Stimulated activated CD4-positive, alpha-beta T cell treated with anti-CD3 and anti-CD28 coated beads, Interleukin-4, amount 100 ng/mL, for 24 hours (primary cell): ENCODE measurements at regions not wholly inside any gene's neighbourhood (a gene's known extent, or its start where the extent isn't known, plus 50 kb on each side); places are given as distances from the start of the nearest gene placed in this dataset.

Source experiments
- DNase-seq: peaks from one replicate; pipeline ENCODE4 v3.0.0-alpha.2; 2020

- no peak for DNase-seq
Measured at GRCh38 chr11:15861256-15861655, 495.1 kb downstream of the SOX6 start.

GRCh38 chr11:15863411-15863810 lies 492.9 kb downstream of the SOX6 start:
- DNase-seq, result no peak

GRCh38 chr11:15864026-15864805 lies 492.1 kb downstream of the SOX6 start:
- DNase-seq, result no peak

GRCh38 chr11:15865212-15865987 lies 490.9 kb downstream of the SOX6 start:
- no peak for DNase-seq

GRCh38 chr11:15867871-15868270 lies 488.5 kb downstream of the SOX6 start:
- DNase-seq, result no peak

- DNase-seq, result no peak
Measured at GRCh38 chr11:15870911-15871310, 485.4 kb downstream of the SOX6 start.

- no peak for DNase-seq
Measured at GRCh38 chr11:15871904-15872626, 484.3 kb downstream of the SOX6 start.

GRCh38 chr11:15873501-15873900 lies 482.8 kb downstream of the SOX6 start:
- DNase-seq, result no peak

- DNase-seq, result no peak
Measured at GRCh38 chr11:15874704-15875103, 481.6 kb downstream of the SOX6 start.

- DNase-seq, result no peak
Measured at GRCh38 chr11:15875393-15875792, 481.0 kb downstream of the SOX6 start.

GRCh38 chr11:15875943-15876342 lies 480.4 kb downstream of the SOX6 start:
- DNase-seq, result no peak

GRCh38 chr11:15878756-15879155 lies 477.6 kb downstream of the SOX6 start:
- no peak for DNase-seq

GRCh38 chr11:15880291-15880690 lies 476.1 kb downstream of the SOX6 start:
- DNase-seq, result no peak

GRCh38 chr11:15882876-15883454 lies 473.4 kb downstream of the SOX6 start:
- DNase-seq, result no peak

GRCh38 chr11:15883455-15883920 lies 472.9 kb downstream of the SOX6 start:
- DNase-seq, result no peak

GRCh38 chr11:15884141-15884540 lies 472.2 kb downstream of the SOX6 start:
- DNase-seq, result no peak

GRCh38 chr11:15884777-15885540 lies 471.4 kb downstream of the SOX6 start:
- no peak for DNase-seq

- DNase-seq, result no peak
Measured at GRCh38 chr11:15885854-15886253, 470.5 kb downstream of the SOX6 start.

- DNase-seq, result no peak
Measured at GRCh38 chr11:15886299-15886698, 470.0 kb downstream of the SOX6 start.

- no peak for DNase-seq
Measured at GRCh38 chr11:15886866-15887265, 469.5 kb downstream of the SOX6 start.

GRCh38 chr11:15888556-15889345 lies 467.6 kb downstream of the SOX6 start:
- DNase-seq, result no peak
